PC-3 (cell line): ENCODE measurements at regions not wholly inside any gene's neighbourhood (a gene's known extent, or its start where the extent isn't known, plus 50 kb on each side); places are given as distances from the start of the nearest gene placed in this dataset.
A peak's percentile ranks its signal among the peaks of the same experiment; 100 is the strongest.

ENCODE experiments used
- ATAC-seq: fragments of 200-7000 bp; cut with Tn5 transposase; 2 replicates; pipeline ENCODE4 v1.9.1; 2020; ENCODE audit warnings: mild to moderate bottlenecking, moderate library complexity
- BruUV-seq: library from RNA; stranded (reverse); fragments of 400-500 nt; replicated peaks from 2 replicates; lab custom pipeline; 2021; lab: Mats Ljungman, UMichigan
- CTCF ChIA-PET: fragments of 300-600 bp; sonication (Branson Sonifier 250); formaldehyde crosslinking; loops from one replicate; lab custom pipeline; 2022; ENCODE audit warnings: antibody characterized with exemption; lab: Charles Lee
- POLR2A ChIA-PET: fragments of 300-600 bp; sonication (Branson Sonifier 250); formaldehyde crosslinking; loops from one replicate; lab custom pipeline; 2022; ENCODE audit warnings: antibody characterized with exemption; ENCODE audit not compliant: unreplicated experiment; lab: Charles Lee
- DNase-seq: peaks from one replicate; pipeline ENCODE4 v3.0.0-alpha.2; 2015
- H2AFZ ChIP-seq: fragments of 300-600 bp; sonication (generic); 2 replicates; pipeline ENCODE4 v1.6.0; 2016; ENCODE audit warnings: antibody characterized with exemption, low read length
- H3F3A ChIP-seq: fragments of 300-600 bp; sonication (generic); one replicate; pipeline ENCODE4 v1.6.0; 2017; ENCODE audit warnings: antibody characterized with exemption, low read length, control low read depth, mild to moderate bottlenecking; ENCODE audit not compliant: unreplicated experiment
- H3K27ac ChIP-seq: fragments of 300-600 bp; sonication (generic); 2 replicates; pipeline ENCODE4 v1.5.1; 2016; ENCODE audit warnings: mild to moderate bottlenecking, low read length
- H3K27me3 ChIP-seq: fragments of 300-600 bp; sonication (generic); 2 replicates; pipeline ENCODE4 v1.6.1; 2016; ENCODE audit warnings: low read length, mixed read lengths
- H3K36me3 ChIP-seq: fragments of 300-600 bp; sonication (generic); 2 replicates; pipeline ENCODE4 v1.6.1; 2016; ENCODE audit warnings: low read depth, mixed run types, low read length, mixed read lengths
- H3K4me1 ChIP-seq: fragments of 300-600 bp; sonication (generic); 2 replicates; pipeline ENCODE4 v1.5.1; 2016; ENCODE audit warnings: low read length; ENCODE audit not compliant: insufficient read depth
- H3K4me2 ChIP-seq: fragments of 300-600 bp; sonication (generic); 2 replicates; pipeline ENCODE4 v1.6.0; 2016; ENCODE audit warnings: low read length
- H3K4me3 ChIP-seq: fragments of 300-600 bp; sonication (generic); 2 replicates; pipeline ENCODE4 v1.5.1; 2016; ENCODE audit warnings: mild to moderate bottlenecking, low read length, mixed read lengths
- H3K79me2 ChIP-seq: fragments of 300-600 bp; sonication (generic); 2 replicates; pipeline ENCODE4 v1.6.1; 2017; ENCODE audit warnings: low read length, mixed read lengths
- H3K9ac ChIP-seq: fragments of 300-600 bp; sonication (generic); 2 replicates; pipeline ENCODE4 v1.6.0; 2016; ENCODE audit warnings: mild to moderate bottlenecking, low read length
- H3K9me2 ChIP-seq: fragments of 300-600 bp; sonication (generic); replicated peaks from 2 replicates; pipeline ENCODE4 v1.6.1; 2016; ENCODE audit warnings: mixed run types, low read length, mixed read lengths
- H3K9me3 ChIP-seq: fragments of 300-600 bp; sonication (generic); 2 replicates; pipeline ENCODE4 v1.6.1; 2016; ENCODE audit warnings: low read length, mixed read lengths
- H4K20me1 ChIP-seq: fragments of 300-600 bp; sonication (generic); 2 replicates; pipeline ENCODE4 v1.6.1; 2016; ENCODE audit warnings: low read length, mixed read lengths
- CTCF ChIP-seq: fragments of 300-600 bp; sonication (generic); conservative IDR thresholded peaks from 2 replicates; pipeline ENCODE4 v1.5.1; 2017; ENCODE audit warnings: antibody characterized with exemption, low read depth, mild to moderate bottlenecking, low read length
- EZH2 ChIP-seq: fragments of 300-600 bp; sonication (generic); IDR thresholded peaks from one replicate; pipeline ENCODE4 v1.6.1; 2017; ENCODE audit warnings: antibody characterized with exemption, mild to moderate bottlenecking, low read length; ENCODE audit not compliant: unreplicated experiment
- EZH2phosphoT487 ChIP-seq: fragments of 300-600 bp; sonication (generic); IDR thresholded peaks from 2 replicates; pipeline ENCODE4 v1.6.1; 2018; ENCODE audit warnings: mild to moderate bottlenecking, antibody characterized with exemption, low read length, borderline replicate concordance
- intact Hi-C: fragments of 100-400 bp; cut with micrococcal nuclease; formaldehyde crosslinking; loops from 2 replicates; pipeline ENCODE4 v1.9.0; 2023

DNA sequence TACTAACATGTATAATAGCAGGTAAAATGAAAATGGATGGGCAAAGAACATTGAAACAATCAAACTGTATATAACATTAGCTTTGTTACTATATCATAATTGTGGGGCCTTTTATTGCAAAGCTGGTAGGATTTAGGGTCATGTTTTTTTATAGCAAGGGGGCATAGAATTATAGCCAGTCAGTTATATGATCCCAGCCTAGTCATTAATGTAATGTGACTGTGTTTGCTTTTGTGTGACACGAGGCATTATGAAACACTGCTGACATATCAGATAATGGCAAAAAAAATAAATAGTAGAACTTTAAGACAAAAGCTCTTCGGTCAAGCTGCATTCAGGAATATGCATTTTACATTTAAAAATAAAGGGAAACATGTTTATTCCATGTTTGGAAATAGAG, 81.3 kb upstream of the ZNF281 start:
- no TSS peak for BruUV-seq
- no peak overlapping the region for H3K4me2 ChIP-seq
- intact Hi-C loops: no loop called here
- no peaks in the 10 kb centered on the region for H3K27me3 ChIP-seq
- no peaks in the 10 kb centered on the region for H3K79me2 ChIP-seq
- H3K36me3 ChIP-seq: no peaks in the 10 kb centered on the region
- H2AFZ ChIP-seq: no peak overlapping the region
- H3F3A ChIP-seq: no peaks in the 10 kb centered on the region
- H3K9ac ChIP-seq: no peak overlapping the region
- H3K9me3 ChIP-seq: no peaks in the 10 kb centered on the region
- H3K4me3 ChIP-seq: no peak overlapping the region
- DNase-seq: no peak
- CTCF ChIA-PET: interaction anchor here (0.7 to 1.0 kb wide), 5 partner anchors 18 to 710 kb away, joined by 3 to 5 read pairs (median 3); no protein-coding TSS in a partner anchor
- POLR2A ChIA-PET: interaction anchor here (0.6 kb wide), 1 partner anchor 126 kb away, joined by 7 read pairs; no protein-coding TSS in a partner anchor
- no peaks in the 10 kb centered on the region for H4K20me1 ChIP-seq
- no peak for TF ChIP-seq EZH2
- TF ChIP-seq CTCF: no peak
- TF ChIP-seq EZH2phosphoT487: no peak
- peaks cover 4% of the 10 kb centered on the region for H3K4me1 ChIP-seq
- no peak overlapping the region for H3K27ac ChIP-seq
- ATAC-seq: no peak
- H3K9me2 ChIP-seq: no peaks in the 10 kb centered on the region

GRCh38 chr1:200490183-200490582, 80.3 kb upstream of the ZNF281 start:
- POLR2A ChIA-PET: no interaction called here
- Histone ChIP-seq H3K79me2 (no peaks in the 10 kb centered on the region), H3K4me3 (no peak overlapping the region), H3K27me3 (no peaks in the 10 kb centered on the region), H3K4me1 (peaks cover 4% of the 10 kb centered on the region), H3K36me3 (no peaks in the 10 kb centered on the region), H4K20me1 (no peaks in the 10 kb centered on the region), H3K4me2 (no peak overlapping the region), H3K27ac (no peak overlapping the region), H3K9ac (no peak overlapping the region), H3K9me3 (no peaks in the 10 kb centered on the region), H3K9me2 (no peaks in the 10 kb centered on the region), H2AFZ (no peak overlapping the region), H3F3A (no peaks in the 10 kb centered on the region)
- DNase-seq (no peak), ATAC-seq (no peak)
- TF ChIP-seq CTCF (no peak), EZH2phosphoT487 (no peak), EZH2 (no peak)
- CTCF ChIA-PET: interaction anchor here (0.9 to 1.1 kb wide), 5 partner anchors 19 to 710 kb away, joined by 3 to 5 read pairs (median 3); no protein-coding TSS in a partner anchor
- intact Hi-C loops: no loop called here
- BruUV-seq: no TSS peak

DNA sequence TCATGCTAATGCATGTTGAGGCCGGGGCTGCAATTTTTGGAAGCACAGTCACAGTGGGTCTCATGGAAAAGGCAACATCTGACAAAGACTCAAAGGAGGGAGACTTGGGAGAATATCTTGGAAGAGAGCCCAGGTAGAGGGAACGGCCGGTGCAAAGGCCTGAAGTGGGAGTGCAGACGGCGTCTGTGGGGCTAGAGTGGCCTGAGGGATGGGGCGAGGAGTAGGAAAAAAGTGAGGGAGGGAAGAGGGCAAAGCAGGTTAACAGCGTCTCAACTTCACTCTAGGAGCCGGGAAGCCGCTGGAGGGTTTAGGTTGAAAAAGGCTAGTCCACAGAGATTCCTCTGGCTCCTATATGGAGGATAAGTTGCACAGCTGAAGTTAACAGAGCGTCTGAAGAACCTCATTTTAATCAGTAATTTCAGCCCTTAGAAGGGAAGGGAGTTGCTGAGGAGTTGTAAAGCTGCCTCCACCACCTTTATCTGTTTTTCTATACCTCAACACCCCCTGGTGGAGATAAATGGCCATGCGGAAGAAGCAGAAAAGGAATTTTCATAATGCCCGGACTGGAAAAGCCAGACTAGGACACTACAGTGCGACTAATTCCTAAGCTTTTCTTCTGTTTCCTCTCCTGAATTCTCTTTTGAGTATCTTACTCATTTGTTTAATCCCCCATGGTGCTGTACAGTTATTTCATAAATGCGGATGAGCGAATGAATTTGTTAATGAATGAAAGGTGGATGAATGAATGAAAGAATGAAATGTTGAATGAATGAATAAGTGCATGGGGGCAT, 78.7 kb upstream of the ZNF281 start:
- H3K9ac ChIP-seq: peak overlapping the region; percentile 12; the same call in 1 of the 2 replicates
- H3K9me3 ChIP-seq: no peaks in the 10 kb centered on the region
- intact Hi-C loops: loop anchor here (1.0 to 10.0 kb wide), 9 partner anchors 22 to 804 kb away; no protein-coding TSS in a partner anchor
- no peaks in the 10 kb centered on the region for H3K36me3 ChIP-seq
- peak overlapping the region; percentile 83 for H2AFZ ChIP-seq
- peak; percentile 97 for DNase-seq
- no peaks in the 10 kb centered on the region for H3K79me2 ChIP-seq
- ChIA-PET CTCF (interaction anchor here (0.5 to 1.2 kb wide), 8 partner anchors 13 to 349 kb away, joined by 3 to 10 read pairs (median 4); no protein-coding TSS in a partner anchor), POLR2A (no interaction called here)
- H3K4me1 ChIP-seq: peaks cover 17% of the 10 kb centered on the region
- H3K4me2 ChIP-seq: peak overlapping the region; percentile 65
- ATAC-seq: peak; percentile 82
- H3F3A ChIP-seq: no peaks in the 10 kb centered on the region
- TF ChIP-seq EZH2phosphoT487 (no peak), CTCF (peak; percentile 99), EZH2 (no peak)
- no peaks in the 10 kb centered on the region for H3K27me3 ChIP-seq
- no peaks in the 10 kb centered on the region for H3K9me2 ChIP-seq
- H3K27ac ChIP-seq: peak overlapping the region; percentile 18; the same call in 1 of the 2 replicates
- no TSS peak for BruUV-seq
- no peaks in the 10 kb centered on the region for H4K20me1 ChIP-seq
- H3K4me3 ChIP-seq: peak overlapping the region; percentile 20; the same call in 1 of the 2 replicates
